DND-41 (cell line): ENCODE measurements at regions not wholly inside any gene's neighbourhood (a gene's known extent, or its start where the extent isn't known, plus 50 kb on each side); places are given as distances from the start of the nearest gene placed in this dataset.

Experiments
- CTCF ChIP-seq: IDR thresholded peaks from 2 replicates; pipeline ENCODE4 v1.5.1; 2012; ENCODE audit warnings: borderline replicate concordance, low read length, moderate library complexity, mild to moderate bottlenecking; ENCODE audit not compliant: poor library complexity, severe bottlenecking; ENCODE audit errors: extremely low read depth
- EZH2 ChIP-seq: IDR thresholded peaks from 3 replicates; pipeline ENCODE4 v1.6.1; 2012; ENCODE audit warnings: borderline replicate concordance, low read depth, mild to moderate bottlenecking, moderate library complexity, low read length, inconsistent platforms; ENCODE audit not compliant: severe bottlenecking

- TF ChIP-seq CTCF = no peak
- TF ChIP-seq EZH2 = no peak
These were observed 505.8 kb downstream of the SHQ1 start for GRCh38 chr3:72342450-72342849.
